H4 (cell line): ENCODE measurements at regions not wholly inside any gene's neighbourhood (a gene's known extent, or its start where the extent isn't known, plus 50 kb on each side); places are given as distances from the start of the nearest gene placed in this dataset.
"Not testable (repeated sequence)": the region's sequence is repeated elsewhere in the genome, so short reads cannot be mapped to it uniquely, and the experiment has no call there.

Experiments
- DNase-seq: peaks from one replicate; pipeline ENCODE4 v3.0.0-alpha.2; 2015; ENCODE audit warnings: low spot score

DNA sequence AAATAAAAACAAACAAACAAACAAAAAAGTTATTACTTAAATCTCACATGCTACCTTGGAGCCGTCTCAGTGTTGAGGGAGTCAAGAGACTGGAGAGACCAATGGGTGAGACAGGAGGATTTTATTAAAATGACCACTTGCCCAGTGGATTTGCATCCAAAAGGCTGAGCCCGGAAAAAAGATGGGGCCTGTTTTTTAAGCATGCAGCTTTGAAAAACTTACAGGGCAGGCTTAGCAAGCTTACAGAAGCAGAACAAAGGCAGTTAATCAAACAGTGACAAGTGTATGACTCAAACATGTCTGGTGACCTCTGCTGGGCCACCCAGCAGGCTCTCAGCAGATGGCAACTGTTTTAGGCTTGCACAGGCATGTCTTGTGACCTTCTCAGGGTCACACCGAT lies 82.5 kb downstream of the POTEH start:
- not testable (repeated sequence) for DNase-seq

DNA sequence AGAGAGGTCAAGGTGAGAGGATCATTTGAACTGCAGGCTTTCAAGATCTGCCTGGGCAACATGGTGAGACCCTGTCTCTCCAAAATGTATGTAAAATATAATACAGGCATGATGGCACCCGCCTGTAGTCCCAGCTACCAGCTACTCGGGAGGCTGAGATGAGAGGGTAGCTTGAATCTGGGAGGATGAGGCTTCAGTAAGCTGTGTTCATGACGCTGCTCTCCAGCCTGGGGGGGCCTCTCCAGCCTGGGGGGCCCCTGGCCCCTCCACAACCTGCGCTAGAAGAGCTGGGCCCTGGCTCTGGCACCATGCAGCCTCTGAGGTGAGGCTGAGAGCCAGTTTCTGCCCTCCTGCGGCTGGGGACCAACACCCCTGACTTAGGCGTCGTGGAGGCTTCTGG lies 85.3 kb downstream of the POTEH start:
- not testable (repeated sequence) for DNase-seq

DNA sequence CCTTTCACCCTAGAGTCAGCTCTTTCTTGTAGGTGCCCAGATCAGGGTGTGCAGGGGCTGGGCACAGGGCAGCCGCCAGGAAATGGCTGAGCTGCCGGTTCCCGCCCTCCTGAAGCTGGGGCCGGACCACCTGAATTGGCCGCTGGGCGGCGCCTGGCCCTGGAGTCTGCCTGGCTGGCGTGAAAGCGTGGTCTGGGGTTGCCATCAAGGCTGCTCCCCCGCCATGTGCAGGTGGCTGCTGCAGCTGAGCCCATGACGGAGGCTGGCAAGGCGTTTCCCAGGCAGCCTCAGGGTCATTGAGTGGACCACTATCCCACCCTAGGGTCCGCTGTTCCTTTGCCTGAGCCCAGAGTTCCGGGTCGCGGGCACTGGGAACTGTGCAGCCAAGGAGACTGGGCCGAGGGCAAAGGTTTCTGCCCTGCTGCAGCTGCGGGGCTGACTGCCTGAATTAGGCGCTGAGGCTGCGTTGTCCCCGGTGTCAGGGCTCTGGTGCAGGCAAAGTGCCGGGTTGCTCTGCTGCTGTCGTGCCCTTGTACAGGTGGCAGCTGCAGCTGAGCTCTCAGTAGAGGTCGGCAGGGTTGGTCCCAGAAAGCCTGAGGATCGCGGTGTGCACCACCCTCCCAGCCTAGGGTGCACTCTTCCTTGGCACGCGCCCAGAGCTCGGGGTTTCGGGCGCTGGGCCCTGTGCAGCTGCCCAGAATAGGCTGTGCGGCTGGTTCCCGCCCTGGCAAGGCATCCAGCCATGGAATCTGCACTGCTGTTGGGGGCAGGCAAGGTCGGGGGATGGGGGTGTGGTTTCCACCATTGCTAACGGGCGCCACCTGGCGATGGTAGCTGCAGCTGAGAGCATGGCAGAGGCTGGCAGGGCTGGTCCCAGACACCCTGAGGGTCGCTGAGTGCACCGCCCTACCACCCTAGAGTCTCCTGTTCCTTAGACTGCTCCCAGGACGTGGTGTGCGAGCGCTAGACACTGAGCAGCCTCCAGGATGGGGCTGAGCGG lies 86.1 kb downstream of the POTEH start:
- DNase-seq = peak; percentile 13

- DNase-seq = not testable (repeated sequence)
Measured at GRCh38 chr22:15776727-15777126, 86.9 kb downstream of the POTEH start.

GRCh38 chr22:15777150-15777549 lies 87.3 kb downstream of the POTEH start:
- DNase-seq = not testable (repeated sequence)

- DNase-seq = not testable (repeated sequence)
Measured at GRCh38 chr22:15777557-15777956, 87.7 kb downstream of the POTEH start.

GRCh38 chr22:15778366-15778765 lies 88.5 kb downstream of the POTEH start:
- not testable (repeated sequence) for DNase-seq

GRCh38 chr22:15781652-15782051 lies 91.8 kb downstream of the POTEH start:
- DNase-seq = not testable (repeated sequence)

DNA sequence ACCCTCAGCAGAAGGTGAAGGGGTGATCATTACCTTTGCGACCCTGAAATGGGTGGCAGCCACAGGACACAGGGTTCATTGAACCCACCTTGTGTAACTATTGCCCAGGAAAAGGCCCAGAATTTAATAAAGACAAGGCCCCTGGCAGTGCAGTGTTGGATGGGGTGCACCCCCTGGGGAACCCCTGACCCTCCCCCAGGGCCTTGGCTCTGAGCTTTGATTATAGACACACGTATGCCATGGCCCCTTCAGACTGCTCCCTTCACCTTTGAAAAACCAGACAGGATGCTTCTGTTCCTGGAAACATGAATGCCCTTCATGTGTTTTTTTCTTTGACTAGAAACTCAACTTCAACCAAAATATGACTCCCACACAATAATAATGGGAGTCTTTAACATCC lies 93.1 kb downstream of the POTEH start:
- not testable (repeated sequence) for DNase-seq

DNA sequence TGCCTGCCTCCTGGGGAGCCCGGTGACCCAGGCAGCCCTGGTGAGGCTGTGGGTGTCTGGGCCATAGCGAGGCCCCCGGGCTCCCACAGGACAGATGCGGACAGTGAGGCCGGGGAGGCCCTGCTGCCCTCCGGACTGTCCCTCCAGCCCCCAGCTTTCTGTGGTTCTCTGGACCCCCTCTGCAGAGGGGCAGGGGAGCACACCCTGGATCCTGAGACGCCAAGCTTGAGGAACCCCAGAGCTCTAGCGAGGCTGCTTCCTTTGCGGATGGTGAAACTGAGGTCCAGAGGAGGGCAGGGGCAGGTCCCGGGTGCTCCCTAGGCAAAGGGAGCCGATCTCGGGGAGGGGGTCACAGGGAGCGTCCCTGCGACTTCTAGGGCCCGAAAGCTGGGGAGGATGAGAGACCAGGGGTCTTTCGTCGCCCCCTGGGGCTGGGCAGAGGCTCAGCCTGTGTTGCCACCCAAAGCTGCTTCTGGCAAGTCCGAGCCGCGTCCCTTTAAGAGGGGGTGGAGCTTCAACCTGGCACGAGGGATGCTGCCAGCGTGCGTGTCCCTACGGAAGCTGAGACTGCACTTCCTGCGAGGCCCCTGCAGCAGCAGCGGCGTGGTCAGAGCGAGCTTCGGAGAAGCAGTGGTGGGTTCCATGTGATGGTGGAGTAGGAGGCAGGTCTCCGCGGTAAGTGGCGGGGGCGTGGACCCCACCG lies 94.7 kb downstream of the POTEH start:
- not testable (repeated sequence) for DNase-seq

DNA sequence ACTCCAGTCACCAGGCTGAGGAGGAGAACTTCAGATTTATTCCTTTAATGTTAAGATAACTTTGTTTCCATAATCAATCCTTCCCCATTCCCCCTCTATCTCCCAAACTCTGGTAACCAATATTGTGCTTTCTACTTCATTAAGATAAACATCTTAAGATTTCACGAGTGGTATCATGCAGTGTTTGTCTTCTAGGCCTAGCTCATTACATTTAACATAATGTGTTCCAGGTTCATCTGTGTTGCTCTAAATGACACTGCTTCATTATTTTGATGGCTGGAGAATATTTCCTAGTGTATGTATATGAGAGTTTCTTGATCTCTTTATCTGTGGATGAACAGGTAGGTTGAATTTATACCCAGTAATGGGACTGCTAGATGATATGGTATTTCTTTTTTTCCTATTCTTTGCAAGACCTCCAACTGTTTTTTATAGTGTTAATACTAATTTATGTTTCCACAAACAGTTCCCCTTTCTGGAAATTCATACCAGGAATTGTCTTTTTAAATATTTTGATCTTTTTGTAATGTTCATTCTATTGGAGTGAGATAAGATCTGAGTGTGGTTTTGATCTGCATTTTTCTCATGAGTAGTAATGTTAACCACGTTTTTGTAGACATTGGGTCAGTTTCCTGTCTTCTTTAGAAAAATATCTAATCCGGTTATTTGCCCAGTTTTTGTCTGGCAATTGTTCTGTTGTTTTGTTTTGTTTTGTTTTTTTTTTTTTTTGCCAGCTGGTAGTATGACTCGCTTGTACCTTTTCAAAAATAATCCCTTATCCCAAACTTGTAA lies 97.3 kb downstream of the POTEH start:
- DNase-seq = peak; percentile 0

DNA sequence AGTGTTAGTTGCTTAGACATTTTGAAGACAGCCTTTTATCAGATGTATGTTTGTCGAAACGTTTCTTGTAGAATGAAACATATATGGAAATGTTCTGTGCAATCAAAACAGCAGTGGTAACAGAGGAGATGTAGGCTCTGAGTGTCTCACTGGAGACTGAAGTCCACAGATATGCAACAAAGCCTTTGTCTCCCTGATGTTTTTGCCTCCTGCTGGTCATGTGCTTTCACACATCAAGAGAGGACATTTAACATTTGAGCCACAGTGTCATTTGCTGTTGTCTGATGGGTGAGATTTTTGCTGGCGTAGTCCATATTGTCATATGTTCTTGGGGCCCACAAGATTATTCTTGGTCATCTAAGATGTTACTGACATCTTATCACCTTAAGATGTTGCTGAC lies 101.7 kb downstream of the POTEH start:
- DNase-seq = not testable (repeated sequence)

DNA sequence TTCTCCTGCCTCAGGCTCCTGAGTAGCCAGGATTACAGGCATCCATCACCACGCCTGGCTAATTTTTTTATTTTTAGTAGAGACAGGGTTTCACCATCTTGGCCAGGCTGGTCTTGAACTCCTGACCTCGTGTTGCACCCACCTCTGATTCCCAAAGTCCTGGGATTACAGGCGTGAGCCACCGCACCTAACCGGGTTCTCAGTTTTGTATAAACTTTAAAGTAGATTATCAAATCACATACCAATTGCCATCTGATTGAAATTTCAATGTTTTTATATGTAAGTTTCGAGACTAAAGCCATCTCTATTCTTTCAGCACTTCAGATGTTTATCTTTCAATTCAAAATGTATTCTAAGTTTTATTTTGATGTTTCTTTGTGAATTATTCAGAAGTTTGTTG lies 110.1 kb downstream of the POTEH start:
- DNase-seq = not testable (repeated sequence)

- DNase-seq = not testable (repeated sequence)
Measured at GRCh38 chr22:15811141-15811540, 121.3 kb downstream of the POTEH start.

- not testable (repeated sequence) for DNase-seq
Measured at GRCh38 chr22:15815783-15816182, 126.0 kb downstream of the POTEH start.

DNA sequence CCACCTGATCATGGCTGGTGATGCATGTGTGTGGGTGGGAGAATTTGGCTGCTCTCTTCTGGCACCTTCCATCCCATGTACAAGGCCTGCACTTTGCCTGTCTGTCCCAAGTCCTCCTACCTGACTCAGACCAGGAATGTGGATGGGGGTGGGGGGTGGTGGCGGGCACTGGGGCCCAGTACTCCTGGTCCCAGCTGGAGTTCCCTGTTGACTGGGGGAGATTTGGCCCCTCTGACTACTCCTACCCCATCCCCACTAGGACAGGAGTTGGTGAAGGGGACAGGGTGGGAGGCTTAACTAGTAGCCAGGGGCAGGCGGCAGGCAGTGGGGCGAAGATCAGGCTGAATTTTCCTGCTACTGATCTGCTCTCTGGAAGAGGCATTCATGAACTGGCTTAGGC lies 126.6 kb downstream of the POTEH start:
- not testable (repeated sequence) for DNase-seq

GRCh38 chr22:15817264-15817663 lies 127.4 kb downstream of the POTEH start:
- DNase-seq = not testable (repeated sequence)

- DNase-seq = not testable (repeated sequence)
Measured at GRCh38 chr22:15819886-15820285, 130.1 kb downstream of the POTEH start.

DNA sequence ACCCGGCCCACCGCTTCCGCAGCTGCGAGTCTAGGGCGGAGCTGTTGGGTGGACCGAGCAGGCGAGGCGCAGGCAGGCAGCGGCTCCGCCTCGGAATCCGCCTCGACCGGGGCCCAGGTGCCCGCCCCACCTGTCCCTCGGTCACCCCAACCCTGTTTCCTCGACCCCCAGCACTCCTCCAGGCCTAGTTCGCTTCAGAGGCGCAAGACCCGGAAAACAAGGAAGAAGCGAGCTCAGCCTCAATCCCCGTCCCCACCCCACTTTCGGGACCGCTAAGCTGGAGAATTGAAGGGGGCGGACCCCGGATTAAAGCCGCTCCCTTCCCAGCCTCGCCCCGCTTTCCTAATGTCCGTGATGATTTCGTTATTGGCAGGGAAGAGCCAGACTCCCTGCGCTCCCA lies 131.3 kb downstream of the POTEH start:
- not testable (repeated sequence) for DNase-seq

DNA sequence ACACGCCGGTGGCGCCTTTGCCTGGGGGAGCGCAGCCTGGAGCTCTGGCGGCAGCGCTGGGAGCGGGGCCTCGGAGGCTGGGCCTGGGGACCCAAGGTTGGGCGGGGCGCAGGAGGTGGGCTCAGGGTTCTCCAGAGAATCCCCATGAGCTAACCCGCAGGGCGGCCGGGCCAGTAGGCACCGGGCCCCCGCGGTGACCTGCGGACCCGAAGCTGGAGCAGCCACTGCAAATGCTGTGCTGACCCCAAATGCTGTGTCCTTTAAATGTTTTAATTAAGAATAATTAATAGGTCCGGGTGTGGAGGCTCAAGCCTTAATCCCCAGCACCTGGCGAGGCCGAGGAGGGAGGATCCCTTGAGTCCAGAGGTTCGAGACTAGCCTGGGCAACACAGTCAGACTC lies 132.2 kb downstream of the POTEH start:
- DNase-seq = not testable (repeated sequence)

GRCh38 chr22:15823178-15823577 lies 133.4 kb downstream of the POTEH start:
- DNase-seq = not testable (repeated sequence)

DNA sequence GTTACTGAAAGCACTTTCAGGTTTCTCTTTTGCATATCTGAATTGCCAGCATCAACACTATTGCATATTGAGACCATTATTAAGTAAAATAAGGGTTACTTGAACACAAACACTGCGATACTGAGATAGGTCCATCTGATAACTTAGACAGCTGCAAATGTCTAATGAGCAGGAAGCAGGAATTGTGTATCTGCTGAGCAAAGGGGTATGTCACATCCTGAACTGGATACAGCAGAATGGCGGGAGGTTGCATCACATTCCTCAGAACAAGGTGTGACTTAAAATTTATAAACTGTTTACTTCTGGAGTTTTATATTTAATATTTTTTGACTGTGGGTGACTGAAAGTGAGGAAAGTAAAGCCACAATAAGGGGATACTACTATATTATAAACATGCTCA lies 142.4 kb downstream of the POTEH start:
- DNase-seq = not testable (repeated sequence)
